Central memory CD8-positive, alpha-beta T cell (primary cell): ENCODE measurements at regions not wholly inside any gene's neighbourhood (a gene's known extent, or its start where the extent isn't known, plus 50 kb on each side); places are given as distances from the start of the nearest gene placed in this dataset.
"Not testable (repeated sequence)": the region's sequence is repeated elsewhere in the genome, so short reads cannot be mapped to it uniquely, and the experiment has no call there.

Experiments used
- ATAC-seq: fragments of 150-1000 bp; cut with Tn5 transposase; replicated peaks from 2 replicates; pipeline ENCODE4 v1.10.0; 2022; ENCODE audit warnings: mild to moderate bottlenecking, moderate FRiP score, moderate number of reproducible peaks; ENCODE audit not compliant: poor library complexity, severe bottlenecking; ENCODE audit errors: extremely low read depth
- DNase-seq, 2 donors: peaks; one replicate each; pipeline ENCODE4 v3.0.0; 2021; ENCODE audit warnings: low spot score in 2 of 2
- H3K27ac Mint-ChIP-seq: one replicate; pipeline ENCODE4 v1.8.0; 2022; ENCODE audit warnings: low read depth, mild to moderate bottlenecking, moderate library complexity, mixed read lengths
- H3K27me3 Mint-ChIP-seq: one replicate; pipeline ENCODE4 v1.8.0; 2022; ENCODE audit warnings: mixed read lengths
- H3K36me3 Mint-ChIP-seq: one replicate; pipeline ENCODE4 v1.8.0; 2022; ENCODE audit warnings: mild to moderate bottlenecking, moderate library complexity, mixed read lengths; ENCODE audit not compliant: insufficient read depth
- H3K4me1 Mint-ChIP-seq: one replicate; pipeline ENCODE4 v1.8.0; 2022; ENCODE audit warnings: mixed read lengths
- H3K4me3 Mint-ChIP-seq: one replicate; pipeline ENCODE4 v1.8.0; 2022; ENCODE audit warnings: mild to moderate bottlenecking, moderate library complexity, mixed read lengths
- H3K9me3 Mint-ChIP-seq: one replicate; pipeline ENCODE4 v1.8.0; 2022; ENCODE audit warnings: mixed read lengths

GRCh38 chr22:15854978-15855377, 165.2 kb downstream of the POTEH start:
- not testable (repeated sequence) for ATAC-seq, H3K9me3 Mint-ChIP-seq, DNase-seq, H3K36me3 Mint-ChIP-seq, H3K4me1 Mint-ChIP-seq, H3K27ac Mint-ChIP-seq, H3K27me3 Mint-ChIP-seq, H3K4me3 Mint-ChIP-seq

GRCh38 chr22:15880926-15881325, 191.1 kb downstream of the POTEH start:
- H3K27ac Mint-ChIP-seq, H3K4me1 Mint-ChIP-seq, H3K4me3 Mint-ChIP-seq, H3K36me3 Mint-ChIP-seq, H3K9me3 Mint-ChIP-seq, H3K27me3 Mint-ChIP-seq, ATAC-seq, DNase-seq: not testable (repeated sequence)

GRCh38 chr22:15904326-15904725, 214.5 kb downstream of the POTEH start:
- not testable (repeated sequence) for H3K27me3 Mint-ChIP-seq, H3K4me1 Mint-ChIP-seq, H3K4me3 Mint-ChIP-seq, DNase-seq, H3K36me3 Mint-ChIP-seq, H3K9me3 Mint-ChIP-seq, H3K27ac Mint-ChIP-seq, ATAC-seq

GRCh38 chr22:15911704-15912103, 221.9 kb downstream of the POTEH start:
- DNase-seq, H3K27ac Mint-ChIP-seq, H3K36me3 Mint-ChIP-seq, H3K4me3 Mint-ChIP-seq, H3K4me1 Mint-ChIP-seq, H3K9me3 Mint-ChIP-seq, H3K27me3 Mint-ChIP-seq, ATAC-seq: not testable (repeated sequence)

GRCh38 chr22:15919120-15919519, 229.3 kb downstream of the POTEH start:
- H3K4me3 Mint-ChIP-seq, DNase-seq, H3K9me3 Mint-ChIP-seq, H3K27ac Mint-ChIP-seq, H3K36me3 Mint-ChIP-seq, H3K27me3 Mint-ChIP-seq, H3K4me1 Mint-ChIP-seq, ATAC-seq: not testable (repeated sequence)

- H3K9me3 Mint-ChIP-seq, H3K27ac Mint-ChIP-seq, DNase-seq, H3K27me3 Mint-ChIP-seq, H3K4me3 Mint-ChIP-seq, ATAC-seq, H3K4me1 Mint-ChIP-seq, H3K36me3 Mint-ChIP-seq: not testable (repeated sequence)
Observed at GRCh38 chr22:15920941-15921340, 231.1 kb downstream of the POTEH start.

- H3K4me1 Mint-ChIP-seq, H3K36me3 Mint-ChIP-seq, H3K9me3 Mint-ChIP-seq, H3K4me3 Mint-ChIP-seq, DNase-seq, H3K27ac Mint-ChIP-seq, ATAC-seq, H3K27me3 Mint-ChIP-seq: not testable (repeated sequence)
Observed at GRCh38 chr22:15922132-15922531, 232.3 kb downstream of the POTEH start.

- not testable (repeated sequence) for DNase-seq, H3K4me3 Mint-ChIP-seq, H3K27ac Mint-ChIP-seq, ATAC-seq, H3K4me1 Mint-ChIP-seq, H3K36me3 Mint-ChIP-seq, H3K9me3 Mint-ChIP-seq, H3K27me3 Mint-ChIP-seq
Observed at GRCh38 chr22:15922666-15923065, 232.8 kb downstream of the POTEH start.

- not testable (repeated sequence) for ATAC-seq, H3K4me1 Mint-ChIP-seq, H3K9me3 Mint-ChIP-seq, H3K27ac Mint-ChIP-seq, DNase-seq, H3K27me3 Mint-ChIP-seq, H3K36me3 Mint-ChIP-seq, H3K4me3 Mint-ChIP-seq
Observed at GRCh38 chr22:15924820-15925219, 235.0 kb downstream of the POTEH start.

GRCh38 chr22:15927172-15927571, 237.3 kb downstream of the POTEH start:
- not testable (repeated sequence) for H3K4me1 Mint-ChIP-seq, H3K27me3 Mint-ChIP-seq, ATAC-seq, H3K36me3 Mint-ChIP-seq, H3K27ac Mint-ChIP-seq, H3K4me3 Mint-ChIP-seq, DNase-seq, H3K9me3 Mint-ChIP-seq
